ENCODE measurements at regions not wholly inside any gene's neighbourhood (a gene's known extent, or its start where the extent isn't known, plus 50 kb on each side); places are given as distances from the start of the nearest gene placed in this dataset.
A peak's percentile ranks its signal among the peaks of the same experiment; 100 is the strongest.

DNA sequence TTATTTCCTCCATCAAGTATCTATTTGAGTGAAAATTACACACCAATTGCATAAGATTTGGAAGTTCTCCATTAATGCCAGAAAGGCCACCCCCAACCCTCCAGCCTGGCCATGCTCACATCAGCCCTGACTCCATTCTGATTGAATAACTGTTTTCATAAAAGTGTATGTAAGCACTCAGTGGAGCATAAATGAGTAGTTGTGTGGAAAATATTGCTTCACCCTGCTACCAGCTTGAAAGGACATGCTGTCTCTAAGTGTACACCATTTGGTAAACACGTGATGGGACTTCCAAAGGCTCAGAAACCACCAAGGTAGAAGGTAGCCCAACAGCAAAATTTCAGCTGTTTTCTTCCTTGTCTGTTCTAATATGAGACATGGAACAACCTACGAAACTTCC is 393.8 kb downstream of the ZNF385D start:
- no peak for DNase-seq

DNA sequence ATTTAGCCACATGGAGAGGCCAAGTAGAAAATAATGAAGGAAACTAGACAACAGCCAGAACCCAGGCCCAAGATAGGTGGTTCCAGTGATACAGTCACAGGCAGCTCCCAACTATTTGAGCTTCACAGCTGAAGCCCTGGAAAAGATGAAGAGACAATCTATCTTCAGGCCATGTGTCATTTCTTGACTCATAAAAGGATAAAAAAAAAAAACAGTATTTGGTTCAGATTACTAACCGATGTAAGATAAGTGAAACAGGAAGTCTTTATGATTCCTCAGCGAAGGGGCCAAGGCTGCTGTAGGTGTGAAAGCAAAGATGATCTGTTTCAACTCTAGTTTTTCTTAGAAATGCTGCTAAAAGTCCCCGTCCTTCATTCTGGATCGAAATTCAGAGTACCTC is 394.6 kb downstream of the ZNF385D start:
- DNase-seq = no peak

DNA sequence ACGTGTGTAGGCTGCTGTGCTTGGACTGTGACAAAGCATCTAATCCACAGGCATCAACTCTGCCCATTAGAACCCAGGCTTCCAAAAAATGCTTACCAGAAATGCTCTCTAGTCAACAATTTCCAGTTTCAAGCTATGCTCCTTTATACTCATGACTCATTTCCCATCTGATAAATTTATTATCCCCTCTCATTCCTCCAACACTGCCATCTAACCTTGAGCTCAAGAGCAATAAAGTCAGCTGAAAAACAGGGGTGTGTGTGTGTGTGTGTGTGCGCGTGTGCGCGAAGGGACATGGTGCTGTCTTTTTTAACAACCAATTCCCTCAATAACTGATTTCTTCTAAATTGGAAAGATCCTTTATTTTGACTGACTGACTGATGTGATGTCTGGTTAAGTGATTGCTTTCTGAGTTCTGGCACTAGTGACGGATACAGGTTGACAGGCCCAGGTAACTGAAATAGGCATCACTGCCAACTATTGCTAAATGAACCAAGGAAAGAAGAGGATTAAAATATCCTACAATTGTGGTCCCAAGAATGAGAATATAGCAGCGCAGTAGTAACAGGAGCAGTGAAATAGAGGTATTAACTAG is 405.5 kb downstream of the ZNF385D start:
- no peak for DNase-seq

DNA sequence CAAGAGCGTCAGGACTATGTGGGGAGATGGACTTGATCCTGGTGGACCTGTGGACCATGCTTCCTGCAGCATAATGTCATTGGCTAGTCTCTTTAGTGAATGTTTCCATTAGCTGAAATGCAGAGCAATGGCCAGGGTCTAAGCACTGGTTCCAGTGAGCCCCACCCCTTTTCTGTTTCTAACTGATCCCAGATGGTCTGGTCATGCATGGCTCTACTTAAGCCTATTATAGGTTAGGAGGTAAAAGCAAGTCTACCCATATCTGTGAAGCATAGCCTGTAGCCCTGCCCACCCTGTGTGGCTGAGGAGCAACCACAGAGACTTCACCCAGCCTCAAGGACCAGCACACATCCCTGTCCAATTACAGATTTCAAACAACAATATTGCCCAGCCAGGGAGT is 419.2 kb downstream of the ZNF385D start:
- DNase-seq = peak; percentile 36 to 83

DNA sequence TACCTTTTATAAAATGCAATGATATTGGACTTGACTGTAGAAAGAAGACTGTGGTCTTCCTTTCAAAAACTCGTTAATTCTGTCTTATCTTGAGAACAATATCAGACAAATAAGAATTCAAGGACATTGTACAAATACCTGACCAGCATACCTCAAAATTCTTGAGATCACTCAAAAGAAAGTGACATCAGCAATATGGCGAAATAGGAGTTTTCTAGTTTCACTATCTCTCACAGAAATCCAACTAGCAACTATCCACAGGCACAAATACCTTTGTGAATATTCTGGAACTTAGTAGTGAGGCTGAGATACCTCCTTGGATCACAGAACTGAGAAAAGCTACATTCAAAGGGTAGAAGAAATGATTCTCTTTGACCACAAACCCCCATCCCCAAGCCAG is 419.7 kb downstream of the ZNF385D start:
- no peak for DNase-seq

DNA sequence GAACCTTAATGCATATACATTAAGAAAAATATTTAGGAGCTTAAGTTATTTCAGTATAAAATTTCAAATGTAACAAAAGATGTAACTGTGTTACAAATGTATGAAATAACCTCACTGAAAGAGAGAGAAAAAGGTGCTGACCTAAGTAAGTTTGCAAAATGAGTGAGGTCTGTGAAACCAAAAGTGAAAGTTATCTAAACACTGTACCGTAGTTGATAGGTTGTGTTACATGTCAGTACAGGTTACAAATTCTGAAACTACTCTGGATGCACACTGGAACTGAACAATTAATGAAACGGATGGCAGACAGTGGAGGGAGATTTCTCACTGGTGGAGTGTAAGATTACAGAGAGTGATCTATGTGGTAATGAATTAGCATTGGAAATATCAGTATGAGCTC is 420.7 kb downstream of the ZNF385D start:
- DNase-seq = no peak

DNA sequence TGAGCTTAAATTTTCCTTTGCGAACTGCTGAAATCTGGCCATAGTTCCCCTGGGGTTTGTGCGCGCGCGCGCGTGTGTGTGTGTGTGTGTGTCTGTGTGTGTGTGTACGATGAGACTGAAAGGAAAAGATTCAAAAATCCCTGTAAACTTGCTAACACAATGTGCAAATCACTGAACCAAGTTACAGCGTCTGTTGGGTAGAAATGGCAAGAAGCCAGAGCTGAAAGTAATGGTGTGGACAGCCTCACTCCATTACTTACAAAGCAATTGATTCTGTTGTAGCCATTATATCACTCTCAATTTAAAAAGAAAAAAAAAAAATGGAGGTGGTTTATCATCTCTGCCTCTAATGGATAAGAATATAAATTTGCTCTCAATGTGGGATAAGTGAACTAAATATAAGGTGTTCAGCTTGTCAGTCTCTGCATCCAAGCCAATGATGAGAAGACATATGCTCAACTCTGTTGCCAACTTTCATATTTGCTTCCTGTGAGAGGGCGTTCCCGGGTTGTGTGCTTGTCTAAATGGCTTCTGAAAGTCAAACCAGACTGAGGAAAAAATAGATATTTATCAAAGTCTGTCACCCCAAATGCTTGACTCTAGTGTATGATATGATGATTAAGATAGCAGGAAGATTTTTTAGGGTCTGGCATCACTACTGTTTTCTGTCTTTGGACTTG is 422.2 kb downstream of the ZNF385D start:
- DNase-seq = no peak

DNA sequence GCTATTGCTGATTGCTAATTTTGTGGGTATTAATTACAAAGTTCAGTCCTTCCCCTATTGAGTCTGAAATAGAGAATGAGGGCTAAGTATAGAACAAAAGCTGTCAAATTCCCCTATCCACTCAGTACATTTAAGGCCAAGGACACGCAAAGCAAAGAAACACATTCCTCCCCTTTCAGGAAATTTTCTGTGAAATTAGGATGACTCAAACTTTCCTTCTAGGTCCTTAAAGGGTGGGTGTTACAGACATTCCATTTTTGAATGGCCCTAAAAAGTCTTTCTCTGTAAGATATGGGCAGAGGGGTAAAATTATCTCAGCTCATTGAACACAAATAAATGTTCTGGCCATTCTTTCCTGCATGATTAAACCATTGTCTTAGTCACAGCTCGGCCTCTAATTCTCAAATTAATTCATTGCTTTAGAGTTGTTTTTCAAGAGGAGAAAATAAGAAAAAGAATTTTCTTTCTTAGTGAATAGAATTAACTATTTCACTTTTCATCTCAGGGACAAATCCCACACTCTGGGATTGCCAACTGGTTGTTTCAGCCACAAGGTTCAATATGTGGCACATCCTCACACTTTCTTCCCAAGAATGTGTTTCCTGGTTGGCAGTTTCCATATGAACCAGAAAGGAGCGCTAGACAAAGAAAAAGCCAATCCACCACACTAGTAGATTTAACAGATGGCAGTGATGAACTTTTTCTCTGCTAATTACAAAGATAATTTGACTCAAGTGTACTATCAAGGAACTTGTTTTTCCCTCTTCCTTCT is 424.1 kb downstream of the ZNF385D start:
- no peak for DNase-seq

DNA sequence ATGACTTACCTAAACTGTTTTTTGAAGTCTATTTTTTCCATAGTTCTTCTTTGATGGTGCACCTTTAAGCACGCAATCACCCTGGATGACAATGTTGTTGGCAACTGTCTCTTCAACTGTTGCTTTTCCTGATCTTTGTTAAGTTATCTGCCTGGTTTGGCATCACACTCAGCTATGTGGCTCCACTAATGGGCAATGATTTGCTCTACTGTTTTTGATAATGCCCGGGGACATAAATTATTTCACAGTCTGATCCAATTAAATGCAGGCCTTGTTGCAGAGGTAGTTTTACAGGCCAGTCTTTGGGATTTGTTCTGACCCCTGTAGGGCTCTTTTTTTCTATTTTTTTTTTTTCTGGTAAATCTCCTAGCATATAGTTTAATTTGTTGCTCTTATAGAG is 436.3 kb downstream of the ZNF385D start:
- no peak for DNase-seq

DNA sequence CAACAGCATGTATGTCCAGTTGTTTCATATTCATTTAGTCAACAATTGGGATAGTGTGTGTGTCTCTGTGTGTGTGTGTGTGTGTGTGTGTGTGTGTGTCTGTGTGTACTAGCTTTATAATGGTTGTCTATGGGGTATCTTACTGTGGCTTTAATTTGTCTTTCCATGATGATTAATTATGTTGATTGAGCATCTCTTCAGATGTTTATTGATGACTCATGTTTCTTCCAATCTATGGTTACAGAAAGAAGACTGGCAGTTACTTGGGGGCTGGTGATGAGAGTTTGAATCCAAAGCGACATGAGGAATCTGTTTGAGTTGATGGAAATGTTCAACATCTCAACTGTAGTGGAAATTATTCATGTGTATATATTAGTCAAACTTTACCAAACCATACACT is 440.1 kb downstream of the ZNF385D start:
- DNase-seq = no peak

DNA sequence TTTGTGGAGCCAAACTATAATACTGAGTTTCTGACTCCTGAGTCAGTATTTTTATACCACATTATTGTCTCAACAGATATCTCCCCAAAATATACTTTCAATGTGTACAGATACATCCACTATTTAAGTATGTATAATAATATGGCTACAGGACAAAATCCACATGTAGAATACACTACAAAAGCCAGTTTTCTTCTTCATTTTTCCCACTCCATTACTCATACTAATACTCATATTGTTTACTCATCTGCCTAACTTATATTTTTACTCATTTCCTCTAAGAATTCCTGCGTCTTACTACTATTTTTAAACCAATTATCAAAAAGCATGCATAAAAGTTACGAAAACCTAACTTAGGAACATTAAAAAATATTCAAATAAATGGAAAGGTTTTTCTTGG is 440.8 kb downstream of the ZNF385D start:
- DNase-seq = no peak

DNA sequence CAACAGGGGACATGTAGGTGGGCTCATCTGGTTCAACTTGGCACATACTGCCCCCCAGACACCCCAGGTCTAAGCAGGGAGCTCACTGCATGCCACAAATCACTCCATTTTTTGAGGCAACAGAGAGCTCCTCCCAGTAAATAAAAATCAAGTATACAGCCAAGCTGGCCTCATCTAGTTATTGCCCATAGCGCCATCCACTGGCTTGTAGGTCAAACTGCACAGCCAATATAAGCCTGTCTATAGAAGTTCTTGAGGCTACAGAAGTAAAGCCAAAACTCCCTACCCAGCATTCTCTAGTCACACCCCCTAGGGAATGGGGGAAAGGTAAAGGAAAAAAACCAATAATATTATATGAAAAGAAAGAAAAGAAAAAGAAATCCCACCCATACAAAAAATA is 453.7 kb downstream of the ZNF385D start:
- no peak for DNase-seq

DNA sequence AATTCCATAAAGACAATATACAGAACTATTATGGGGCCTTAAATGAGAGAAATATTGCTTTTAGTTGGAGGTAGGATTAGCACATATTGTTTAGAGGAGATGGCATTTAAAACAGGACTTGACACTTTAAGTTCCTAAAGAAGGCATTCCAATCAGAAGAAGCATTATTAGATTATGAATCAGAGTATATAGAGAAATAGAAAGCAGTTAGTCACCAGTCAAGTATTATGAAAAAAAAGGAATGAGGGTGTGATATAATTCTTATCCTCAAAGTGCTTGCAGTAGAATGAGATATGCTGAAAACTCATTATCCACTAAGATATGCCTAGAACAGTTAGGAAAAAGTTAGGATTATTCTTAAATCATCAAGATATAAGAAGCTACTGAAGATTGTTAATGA is 456.2 kb downstream of the ZNF385D start:
- no peak for DNase-seq

DNA sequence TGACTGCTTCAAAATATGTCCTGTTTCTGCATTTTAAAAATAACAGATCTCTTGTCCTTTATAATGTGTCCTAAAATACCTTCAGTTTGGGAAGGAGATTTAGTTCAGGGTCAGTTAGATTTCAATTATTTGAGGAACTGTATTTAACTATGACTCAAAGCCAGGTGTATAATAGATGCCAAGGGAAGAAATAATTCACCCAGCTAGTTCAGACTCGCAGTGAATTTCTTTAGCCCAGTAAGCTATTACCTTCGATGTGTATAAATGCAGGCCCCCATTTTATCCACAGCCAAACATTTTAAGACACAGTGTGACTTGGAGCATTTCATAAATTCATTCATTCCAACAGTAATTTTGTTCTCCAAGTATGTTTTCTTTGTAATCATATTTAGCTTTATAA is 458.0 kb downstream of the ZNF385D start:
- no peak for DNase-seq

DNA sequence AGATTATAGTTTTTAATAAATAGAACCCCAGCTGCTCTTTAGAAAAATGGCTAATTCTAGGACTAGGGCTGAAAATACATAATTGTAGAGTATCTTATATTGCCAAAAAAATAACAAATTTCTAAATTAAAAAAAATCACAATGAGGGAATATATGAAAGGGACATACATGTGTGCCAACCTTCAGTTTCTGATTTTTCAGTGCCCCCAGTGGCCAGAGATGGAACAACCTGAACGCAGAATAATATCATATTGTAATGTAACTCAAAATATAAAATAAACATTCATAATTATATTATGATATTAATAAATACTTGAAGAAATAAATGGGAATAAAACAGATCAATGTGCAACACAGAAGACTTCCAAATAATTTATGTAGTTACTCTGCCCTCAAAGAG is 460.5 kb downstream of the ZNF385D start:
- DNase-seq = no peak

DNA sequence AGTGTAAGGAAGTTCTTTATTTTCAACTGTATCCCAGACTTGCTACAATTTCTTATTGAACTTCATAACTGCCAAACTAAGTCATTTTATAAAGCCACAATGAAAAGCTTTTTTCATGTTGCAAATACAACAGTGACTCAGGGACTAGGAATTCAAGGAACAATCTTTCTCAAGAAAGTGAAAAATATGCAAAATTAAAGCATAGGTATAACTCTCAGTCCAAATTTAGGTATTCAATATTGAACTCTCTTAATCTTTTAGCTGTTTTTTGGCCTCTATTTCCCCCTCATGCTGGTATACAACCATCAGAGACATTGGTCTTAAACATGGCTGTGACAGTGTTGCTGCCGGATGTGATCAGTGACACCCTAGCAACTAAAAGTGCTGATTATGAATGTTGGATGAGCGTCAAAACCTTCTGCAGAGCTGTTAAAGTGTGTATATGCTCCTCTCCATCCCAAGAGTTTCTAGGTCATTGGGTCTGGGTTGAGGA is 476.9 kb downstream of the ZNF385D start:
- DNase-seq = no peak

DNA sequence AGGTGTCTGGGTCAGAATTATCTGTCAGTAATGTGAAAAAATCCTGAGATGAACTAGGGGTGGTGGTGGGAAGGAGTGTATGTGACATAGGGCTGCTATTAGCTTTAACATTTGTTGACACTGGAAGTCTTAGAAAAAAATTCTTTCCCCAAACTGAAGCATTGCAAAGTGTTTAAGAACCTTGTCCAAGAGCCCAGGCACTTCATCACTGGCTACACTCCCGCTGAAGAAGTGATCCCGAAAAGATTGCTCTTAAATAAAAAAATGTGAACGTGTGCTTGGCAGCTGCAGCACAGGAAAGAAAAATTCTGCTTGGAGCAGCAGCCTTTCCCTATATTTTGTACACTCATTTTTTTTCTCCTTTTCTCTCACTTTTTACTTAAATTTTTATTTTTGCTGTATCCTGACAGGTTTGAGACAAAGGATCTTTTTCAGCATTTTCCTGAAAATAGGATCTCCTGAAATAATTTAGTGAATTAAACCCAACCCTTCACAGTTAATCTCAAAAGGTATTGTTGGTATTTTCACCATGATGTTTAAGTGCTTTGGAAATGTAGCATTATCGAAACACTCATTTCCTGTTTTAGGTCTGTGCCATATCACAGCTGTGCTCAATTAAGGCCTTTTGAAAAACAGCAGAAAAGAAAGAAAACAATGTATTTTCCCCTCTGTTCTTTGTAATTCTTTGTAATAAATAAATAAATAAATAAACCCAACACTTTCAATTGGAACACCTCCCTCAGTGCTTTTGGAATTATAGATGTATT is 477.6 kb downstream of the ZNF385D start:
- no peak for DNase-seq

DNA sequence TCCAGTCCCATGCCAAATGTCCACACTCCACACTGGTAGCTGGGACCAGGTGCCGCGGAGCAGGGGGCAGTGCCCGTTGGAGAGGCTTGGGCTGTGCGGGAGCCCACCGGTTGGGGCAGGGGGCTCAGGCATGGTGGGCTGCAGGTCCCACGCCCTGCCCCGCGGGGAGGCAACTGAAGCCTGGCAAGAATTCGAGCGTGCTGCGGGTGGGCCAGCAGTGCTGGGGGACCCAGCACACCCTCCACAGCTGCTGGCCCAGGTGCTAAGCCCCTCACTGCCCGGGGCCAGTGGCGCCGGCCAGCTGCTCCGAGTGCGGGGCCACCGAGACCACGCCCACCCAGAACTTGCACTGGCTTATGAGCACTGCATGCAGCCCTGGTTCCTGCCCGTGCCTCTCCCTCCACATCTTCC is 479.4 kb downstream of the ZNF385D start:
- DNase-seq = no peak

DNA sequence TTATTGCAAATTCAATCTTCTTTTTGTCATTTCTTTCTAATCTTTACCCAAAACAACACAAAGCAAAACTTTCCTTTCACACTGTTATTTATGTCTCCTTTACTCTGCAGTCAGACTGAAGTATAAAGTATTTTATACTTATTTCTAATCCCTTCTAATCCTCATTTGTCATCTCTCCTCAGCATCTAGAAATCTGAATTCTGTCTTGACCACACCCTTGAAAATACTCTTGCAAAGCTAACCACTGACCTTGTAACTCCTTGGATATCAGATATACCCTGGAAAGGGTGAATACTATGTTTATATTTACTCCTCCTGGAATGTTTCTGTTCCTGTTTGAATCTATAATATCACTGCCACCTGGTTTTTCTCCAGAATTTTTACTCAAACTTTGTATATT is 481.1 kb downstream of the ZNF385D start:
- DNase-seq = no peak

DNA sequence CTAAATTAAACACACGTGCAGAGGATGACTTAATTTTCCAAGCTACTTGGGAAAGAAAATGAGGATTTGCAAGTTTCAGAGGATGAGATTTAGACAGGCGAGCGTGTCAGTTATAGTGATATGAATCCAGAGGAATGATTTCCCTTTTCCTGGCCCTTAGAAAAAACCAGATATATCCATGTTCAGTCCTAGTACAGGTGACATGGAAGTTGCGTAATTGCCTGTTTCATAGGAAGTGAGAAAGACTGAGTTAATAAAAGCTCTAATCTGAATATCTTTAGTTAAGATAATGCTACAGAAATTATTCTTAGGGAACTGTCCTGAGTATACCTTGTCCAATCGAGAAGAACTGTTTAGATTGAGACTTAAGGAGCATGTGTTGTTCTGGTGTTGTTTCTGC is 490.5 kb downstream of the ZNF385D start:
- no peak for DNase-seq

DNA sequence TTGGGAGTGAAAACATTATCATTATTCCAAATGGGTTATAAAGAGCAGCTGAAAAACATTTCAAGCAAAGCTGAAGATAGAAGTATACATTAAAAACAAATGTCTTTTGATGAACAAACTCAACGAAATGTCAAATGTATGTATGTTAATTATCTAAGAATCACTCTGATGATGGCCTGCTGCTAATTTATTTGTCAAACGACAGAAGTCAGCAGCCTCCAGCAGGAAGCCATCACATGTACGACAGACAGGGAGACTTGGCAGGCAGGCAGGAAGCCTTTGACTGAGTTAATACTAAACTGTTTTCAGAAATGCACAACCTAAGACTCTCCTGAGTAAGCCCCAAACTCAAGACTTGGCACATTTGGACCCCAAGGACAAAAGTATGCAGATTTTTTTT is 491.1 kb downstream of the ZNF385D start:
- DNase-seq = no peak

DNA sequence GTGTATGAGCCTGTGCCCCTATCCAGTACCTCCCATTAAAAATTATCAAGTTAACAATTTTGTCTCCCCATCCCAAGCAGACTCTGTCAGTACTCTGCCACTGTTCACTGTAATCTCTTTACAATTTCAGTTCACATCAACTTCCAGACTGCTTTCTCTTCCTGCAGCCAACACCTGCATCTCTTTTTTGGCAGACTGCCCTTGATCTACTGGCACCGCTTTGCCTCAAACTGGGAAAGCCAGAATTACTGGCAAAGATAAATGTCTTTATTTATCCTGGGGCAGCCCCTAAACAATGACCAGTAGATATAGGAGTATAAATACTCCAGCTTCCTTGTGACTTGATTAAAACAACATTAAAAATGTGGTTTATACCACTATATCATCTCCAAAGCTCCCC is 494.1 kb downstream of the ZNF385D start:
- DNase-seq = no peak

DNA sequence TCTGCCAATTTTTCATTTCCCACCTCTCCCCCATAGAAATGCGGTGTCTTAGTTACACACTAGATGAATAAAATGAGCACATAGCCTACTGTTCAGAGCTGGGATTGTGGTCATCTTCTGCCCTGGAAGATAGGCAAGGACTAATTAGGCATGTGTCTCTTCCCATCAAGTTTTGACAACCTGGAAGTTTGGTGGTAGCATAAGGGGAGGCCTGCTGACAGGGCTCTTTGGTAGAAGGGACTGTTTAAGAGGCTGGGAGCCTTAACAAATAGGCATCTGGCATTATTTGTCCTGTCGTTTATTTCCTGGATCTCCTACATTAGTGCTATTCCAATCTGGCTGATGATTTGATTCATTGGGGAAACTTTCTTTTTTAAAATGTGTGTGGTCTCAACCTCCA is 512.3 kb downstream of the ZNF385D start:
- DNase-seq = no peak

DNA sequence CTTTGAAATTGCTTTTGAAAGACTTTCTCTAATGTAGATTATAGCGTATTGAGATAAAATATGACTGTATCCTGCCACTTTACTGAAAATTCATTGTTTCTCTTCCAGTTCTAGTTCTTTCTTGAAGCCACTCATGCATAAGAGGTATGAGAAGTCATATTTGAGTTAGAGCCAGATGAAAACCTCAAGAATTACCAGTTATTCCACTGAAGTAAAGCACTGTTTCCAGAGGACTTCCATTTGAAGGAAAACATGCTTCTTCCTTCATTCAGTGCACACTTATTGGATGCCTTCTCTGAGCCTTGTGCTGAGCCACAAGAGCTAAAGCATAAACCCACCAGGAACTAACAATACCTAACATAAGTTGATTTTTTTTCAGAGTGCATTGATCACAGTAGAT is 513.4 kb downstream of the ZNF385D start:
- DNase-seq = no peak
